H1 (cell line): ENCODE measurements at regions not wholly inside any gene's neighbourhood (a gene's known extent, or its start where the extent isn't known, plus 50 kb on each side); places are given as distances from the start of the nearest gene placed in this dataset.

Experiments used
- BACH1 ChIP-seq: IDR thresholded peaks from 2 replicates; pipeline ENCODE4 v1.6.1; 2012; ENCODE audit warnings: low read length, improper control_type of control experiment
- GABPA ChIP-seq: IDR thresholded peaks from 2 replicates; pipeline ENCODE4 v1.6.1; 2011; ENCODE audit warnings: mild to moderate bottlenecking, low read length, moderate library complexity, borderline replicate concordance; ENCODE audit not compliant: insufficient read depth
- HDAC2 ChIP-seq, 2 experiments: fragments of 300-600 bp in 1 of 2; sonication (generic) in 1 of 2; IDR thresholded peaks; 2 replicates each; pipeline ENCODE4 v1.6.1; 2011 to 2012; ENCODE audit warnings: low read depth in 2 of 2, low read length in 2 of 2, mild to moderate bottlenecking in 2 of 2, moderate library complexity in 2 of 2, borderline replicate concordance in 1 of 2, inconsistent platforms in 1 of 2
- JUND ChIP-seq: IDR thresholded peaks from 2 replicates; pipeline ENCODE4 v1.6.1; 2011; ENCODE audit warnings: mild to moderate bottlenecking, improper control_type of control experiment, low read length
- POLR2A ChIP-seq, 2 experiments: IDR thresholded peaks; 1 replicate in 1 of 2; 2 replicates in 1 of 2; pipeline ENCODE4 v1.6.1; 2011; ENCODE audit warnings: low read depth in 2 of 2, low read length in 2 of 2, mild to moderate bottlenecking in 2 of 2; ENCODE audit errors: control extremely low read depth in 1 of 2
- TCF12 ChIP-seq: IDR thresholded peaks from 2 replicates; pipeline ENCODE4 v1.6.1; 2011; ENCODE audit warnings: low read depth, mild to moderate bottlenecking, low read length
- ZNF274 ChIP-seq: IDR thresholded peaks from 2 replicates; pipeline ENCODE4 v1.7.0; 2012; ENCODE audit warnings: low read length, borderline replicate concordance; ENCODE audit errors: extremely low read depth
- TF ChIP-seq, protein P1 (sequence below), 3 experiments: IDR thresholded peaks; 1 replicate in 2 of 3; 2 replicates in 1 of 3; pipeline versions ENCODE4 v1.5.1 to v1.6.1; 2011; ENCODE audit warnings: low read length in 3 of 3, mild to moderate bottlenecking in 3 of 3, inconsistent platforms in 2 of 3, low read depth in 1 of 3, moderate library complexity in 1 of 3; ENCODE audit not compliant: insufficient read depth in 1 of 3; ENCODE audit errors: control extremely low read depth in 1 of 3

DNA sequence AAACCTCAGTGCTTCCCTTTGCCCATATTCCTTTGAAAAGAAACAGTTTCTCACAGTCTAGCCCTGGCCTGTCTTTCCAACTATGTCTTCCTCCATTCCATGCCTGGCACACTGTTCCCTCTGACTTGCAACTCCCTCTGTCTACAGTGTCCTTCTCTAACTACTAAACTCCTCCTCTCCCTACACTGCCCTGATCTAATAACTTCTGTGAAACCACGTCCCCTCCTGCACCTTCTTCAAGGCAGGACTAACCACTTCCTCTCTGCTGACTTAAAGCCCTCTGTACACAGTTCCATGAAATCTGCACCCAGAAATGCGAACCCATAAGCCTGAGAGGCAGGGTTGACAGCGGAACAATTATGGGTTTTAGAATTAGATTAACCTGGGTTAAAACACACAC lies 62.2 kb upstream of the ATP1B1 start:
- TF ChIP-seq, protein P1, sequence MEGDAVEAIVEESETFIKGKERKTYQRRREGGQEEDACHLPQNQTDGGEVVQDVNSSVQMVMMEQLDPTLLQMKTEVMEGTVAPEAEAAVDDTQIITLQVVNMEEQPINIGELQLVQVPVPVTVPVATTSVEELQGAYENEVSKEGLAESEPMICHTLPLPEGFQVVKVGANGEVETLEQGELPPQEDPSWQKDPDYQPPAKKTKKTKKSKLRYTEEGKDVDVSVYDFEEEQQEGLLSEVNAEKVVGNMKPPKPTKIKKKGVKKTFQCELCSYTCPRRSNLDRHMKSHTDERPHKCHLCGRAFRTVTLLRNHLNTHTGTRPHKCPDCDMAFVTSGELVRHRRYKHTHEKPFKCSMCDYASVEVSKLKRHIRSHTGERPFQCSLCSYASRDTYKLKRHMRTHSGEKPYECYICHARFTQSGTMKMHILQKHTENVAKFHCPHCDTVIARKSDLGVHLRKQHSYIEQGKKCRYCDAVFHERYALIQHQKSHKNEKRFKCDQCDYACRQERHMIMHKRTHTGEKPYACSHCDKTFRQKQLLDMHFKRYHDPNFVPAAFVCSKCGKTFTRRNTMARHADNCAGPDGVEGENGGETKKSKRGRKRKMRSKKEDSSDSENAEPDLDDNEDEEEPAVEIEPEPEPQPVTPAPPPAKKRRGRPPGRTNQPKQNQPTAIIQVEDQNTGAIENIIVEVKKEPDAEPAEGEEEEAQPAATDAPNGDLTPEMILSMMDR (IDR thresholded peaks at IDR 0.05; ENCODE audit: control extremely low read depth in 1 of 3, insufficient read depth in 1 of 3, low read depth in 1 of 3, low read length in 3 of 3) = no peak
- no peak for TF ChIP-seq GABPA
- TF ChIP-seq HDAC2 (IDR thresholded peaks at IDR 0.05; ENCODE audit: borderline replicate concordance in 1 of 2, low read depth in 2 of 2, low read length in 2 of 2) = no peak
- TF ChIP-seq TCF12 = no peak
- TF ChIP-seq POLR2A (IDR thresholded peaks at IDR 0.05; ENCODE audit: control extremely low read depth in 1 of 2, low read depth in 2 of 2, low read length in 2 of 2) = no peak
- no peak for TF ChIP-seq JUND
- no peak for TF ChIP-seq BACH1
- TF ChIP-seq ZNF274 = no peak
